ENCODE measurements at regions not wholly inside any gene's neighbourhood (a gene's known extent, or its start where the extent isn't known, plus 50 kb on each side); places are given as distances from the start of the nearest gene placed in this dataset.
"Not testable (repeated sequence)": the region's sequence is repeated elsewhere in the genome, so short reads cannot be mapped to it uniquely, and the experiment has no call there.

- intact Hi-C loops (cut with DNase I) = no loop called here
- DNase-seq = no peak
- H3K9me3 ChIP-seq = no peaks in the 10 kb centered on the region
- no peak for TF ChIP-seq CTCF (IDR thresholded peaks at IDR 0.05)
- no peaks in the 10 kb centered on the region for H3K27me3 ChIP-seq
- ATAC-seq = no peak
- H3K27ac ChIP-seq = no peak overlapping the region
- H3K4me3 ChIP-seq = no peak overlapping the region
- no peaks in the 10 kb centered on the region for H3K4me1 ChIP-seq
- no peaks in the 10 kb centered on the region for H3K36me3 ChIP-seq
Measured at GRCh38 chr2:188022389-188022788, 269.3 kb upstream of the GULP1 start.

GRCh38 chr2:188023035-188023434, 268.6 kb upstream of the GULP1 start:
- H3K27me3 ChIP-seq = no peaks in the 10 kb centered on the region
- DNase-seq (no peak), ATAC-seq (no peak)
- H3K4me1 ChIP-seq = no peaks in the 10 kb centered on the region
- no peaks in the 10 kb centered on the region for H3K36me3 ChIP-seq
- no peak overlapping the region for H3K4me3 ChIP-seq
- no peak for TF ChIP-seq CTCF (IDR thresholded peaks at IDR 0.05)
- H3K27ac ChIP-seq = no peak overlapping the region
- no peaks in the 10 kb centered on the region for H3K9me3 ChIP-seq
- intact Hi-C loops (cut with DNase I) = no loop called here

GRCh38 chr2:188024811-188025210, 266.9 kb upstream of the GULP1 start:
- no peak for DNase-seq
- Histone ChIP-seq H3K27me3 (no peaks in the 10 kb centered on the region), H3K36me3 (no peaks in the 10 kb centered on the region), H3K27ac (no peak overlapping the region), H3K4me3 (no peak overlapping the region), H3K9me3 (no peaks in the 10 kb centered on the region), H3K4me1 (no peaks in the 10 kb centered on the region)
- intact Hi-C loops (cut with DNase I) = no loop called here
- no peak for TF ChIP-seq CTCF (IDR thresholded peaks at IDR 0.05)
- no peak for ATAC-seq

GRCh38 chr2:188028739-188029138, 262.9 kb upstream of the GULP1 start:
- Histone ChIP-seq H3K27ac (no peak overlapping the region), H3K9me3 (no peaks in the 10 kb centered on the region), H3K36me3 (no peaks in the 10 kb centered on the region), H3K27me3 (no peaks in the 10 kb centered on the region), H3K4me3 (no peak overlapping the region), H3K4me1 (no peaks in the 10 kb centered on the region)
- ATAC-seq = no peak
- intact Hi-C loops (cut with DNase I) = no loop called here
- no peak for DNase-seq
- no peak for TF ChIP-seq CTCF (IDR thresholded peaks at IDR 0.05)

GRCh38 chr2:188032306-188032705, 259.4 kb upstream of the GULP1 start:
- Histone ChIP-seq H3K4me1 (no peaks in the 10 kb centered on the region), H3K9me3 (no peaks in the 10 kb centered on the region), H3K36me3 (no peaks in the 10 kb centered on the region), H3K27me3 (no peaks in the 10 kb centered on the region), H3K27ac (no peak overlapping the region), H3K4me3 (no peak overlapping the region)
- ATAC-seq = no peak
- DNase-seq = no peak
- intact Hi-C loops (cut with DNase I) = no loop called here
- TF ChIP-seq CTCF (IDR thresholded peaks at IDR 0.05) = no peak

- Histone ChIP-seq H3K4me1 (no peaks in the 10 kb centered on the region), H3K36me3 (no peaks in the 10 kb centered on the region), H3K9me3 (no peaks in the 10 kb centered on the region), H3K27me3 (no peaks in the 10 kb centered on the region), H3K27ac (no peak overlapping the region), H3K4me3 (no peak overlapping the region)
- intact Hi-C loops (cut with DNase I) = no loop called here
- ATAC-seq = no peak
- no peak for DNase-seq
- TF ChIP-seq CTCF (IDR thresholded peaks at IDR 0.05) = no peak
Measured at GRCh38 chr2:188032786-188033185, 258.9 kb upstream of the GULP1 start.

- H3K27me3 ChIP-seq; ATAC-seq; H3K4me3 ChIP-seq; H3K27ac ChIP-seq; DNase-seq; H3K36me3 ChIP-seq; H3K4me1 ChIP-seq; H3K9me3 ChIP-seq; intact Hi-C loops (cut with DNase I): not testable (repeated sequence)
Measured at GRCh38 chr2:188033240-188033639, 258.4 kb upstream of the GULP1 start.

- H3K27ac ChIP-seq; H3K9me3 ChIP-seq; H3K36me3 ChIP-seq; DNase-seq; H3K4me1 ChIP-seq; ATAC-seq; H3K27me3 ChIP-seq; H3K4me3 ChIP-seq; intact Hi-C loops (cut with DNase I): not testable (repeated sequence)
Measured at GRCh38 chr2:188034102-188034501, 257.6 kb upstream of the GULP1 start.

- H3K27ac ChIP-seq, ATAC-seq: not testable (repeated sequence)
Measured at GRCh38 chr2:188035377-188035776, 256.3 kb upstream of the GULP1 start.

More at GRCh38 chr2:188035377-188035776, 256.3 kb upstream of the GULP1 start:
- H3K9me3 ChIP-seq; H3K4me3 ChIP-seq; DNase-seq; H3K4me1 ChIP-seq; intact Hi-C loops (cut with DNase I); H3K27me3 ChIP-seq; H3K36me3 ChIP-seq: not testable (repeated sequence)
